NCI-H2107 treated with DMSO at 0.1 percent for 48 hours (cell line): ENCODE measurements at regions not wholly inside any gene's neighbourhood (a gene's known extent, or its start where the extent isn't known, plus 50 kb on each side); places are given as distances from the start of the nearest gene placed in this dataset.

Experiments used
- DNase-seq: peaks from one replicate; lab custom pipeline; 2025; ENCODE audit not compliant: unreplicated experiment; lab: John Stamatoyannopoulos, UW

- no peak for DNase-seq
Observed at GRCh38 chr2:66691031-66691965, 256.4 kb downstream of the MEIS1 start.

- DNase-seq = no peak
Observed at GRCh38 chr2:66692521-66693054, 257.7 kb downstream of the MEIS1 start.

GRCh38 chr2:66693076-66693965 is 258.4 kb downstream of the MEIS1 start:
- no peak for DNase-seq

GRCh38 chr2:66694087-66694860 is 259.3 kb downstream of the MEIS1 start:
- DNase-seq = no peak

GRCh38 chr2:66695226-66695735 is 260.4 kb downstream of the MEIS1 start:
- no peak for DNase-seq

GRCh38 chr2:66696374-66696773 is 261.4 kb downstream of the MEIS1 start:
- DNase-seq = no peak

- no peak for DNase-seq
Observed at GRCh38 chr2:66696886-66697285, 262.0 kb downstream of the MEIS1 start.

GRCh38 chr2:66697366-66697765 is 262.4 kb downstream of the MEIS1 start:
- DNase-seq = no peak

GRCh38 chr2:66698091-66698490 is 263.2 kb downstream of the MEIS1 start:
- DNase-seq = no peak

GRCh38 chr2:66698576-66699239 is 263.8 kb downstream of the MEIS1 start:
- no peak for DNase-seq

GRCh38 chr2:66699416-66699792 is 264.5 kb downstream of the MEIS1 start:
- no peak for DNase-seq

GRCh38 chr2:66699793-66700676 is 265.1 kb downstream of the MEIS1 start:
- DNase-seq = no peak

GRCh38 chr2:66700677-66701066 is 265.7 kb downstream of the MEIS1 start:
- no peak for DNase-seq

GRCh38 chr2:66701251-66701650 is 266.3 kb downstream of the MEIS1 start:
- no peak for DNase-seq

GRCh38 chr2:66701656-66702055 is 266.7 kb downstream of the MEIS1 start:
- no peak for DNase-seq

GRCh38 chr2:66702301-66702700 is 267.4 kb downstream of the MEIS1 start:
- no peak for DNase-seq

- DNase-seq = no peak
Observed at GRCh38 chr2:66704786-66705185, 269.9 kb downstream of the MEIS1 start.

- no peak for DNase-seq
Observed at GRCh38 chr2:66714610-66715009, 279.7 kb downstream of the MEIS1 start.

- no peak for DNase-seq
Observed at GRCh38 chr2:66717218-66717905, 282.4 kb downstream of the MEIS1 start.
